HUES64 (cell line): ENCODE measurements at regions not wholly inside any gene's neighbourhood (a gene's known extent, or its start where the extent isn't known, plus 50 kb on each side); places are given as distances from the start of the nearest gene placed in this dataset.

Source experiments
- H3K27ac ChIP-seq: 2 replicates; pipeline ENCODE4 v1.7.0; 2013; ENCODE audit warnings: low read depth, low read length, inconsistent platforms
- H3K27me3 ChIP-seq: 2 replicates; pipeline ENCODE4 v1.6.1; 2013; ENCODE audit warnings: mild to moderate bottlenecking, low read length; ENCODE audit not compliant: insufficient read depth
- H3K36me3 ChIP-seq: 2 replicates; pipeline ENCODE4 v1.6.1; 2013; ENCODE audit warnings: mild to moderate bottlenecking, low read length; ENCODE audit not compliant: insufficient read depth
- H3K4me1 ChIP-seq: 2 replicates; pipeline ENCODE4 v1.6.1; 2013; ENCODE audit warnings: mild to moderate bottlenecking, low read length, moderate library complexity; ENCODE audit not compliant: insufficient read depth
- H3K4me3 ChIP-seq: 2 replicates; pipeline ENCODE4 v1.5.1; 2013; ENCODE audit warnings: mild to moderate bottlenecking, low read length, moderate library complexity
- H3K9ac ChIP-seq: 2 replicates; pipeline ENCODE4 v1.6.1; 2013; ENCODE audit warnings: mild to moderate bottlenecking, low read depth, low read length
- H3K9me3 ChIP-seq: 2 replicates; pipeline ENCODE4 v1.6.1; 2013; ENCODE audit warnings: low read depth, low read length; ENCODE audit not compliant: insufficient read depth
- WGBS: fragments of 150-250, 120-280 bp; methylation state at CpG from one replicate; pipeline ENCODE4 v1.1.7; 2013; ENCODE audit warnings: missing lambda C conversion rate; 5-methylcytosine and 5-hydroxymethylcytosine counted together

DNA sequence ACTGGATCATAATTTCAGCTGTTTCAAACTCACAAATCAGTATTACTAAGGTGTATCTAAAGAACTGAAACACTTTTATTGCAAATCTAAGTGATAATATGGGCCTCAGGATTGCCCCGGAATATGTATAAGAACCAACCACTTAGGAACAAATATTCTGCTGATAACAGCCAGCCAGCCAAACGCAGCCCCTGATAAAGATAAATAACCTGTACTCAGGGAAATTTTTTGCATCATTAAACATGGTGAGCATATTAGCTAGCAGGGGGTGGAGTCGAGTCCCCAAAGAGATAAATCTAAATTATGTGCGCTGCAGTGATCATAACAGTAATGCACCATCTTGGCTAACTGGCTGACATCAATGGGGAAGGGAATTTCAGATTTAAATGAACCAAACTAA, 410.2 kb upstream of the MAP3K7 start:
- H3K4me1 ChIP-seq, result no peaks in the 10 kb centered on the region

DNA sequence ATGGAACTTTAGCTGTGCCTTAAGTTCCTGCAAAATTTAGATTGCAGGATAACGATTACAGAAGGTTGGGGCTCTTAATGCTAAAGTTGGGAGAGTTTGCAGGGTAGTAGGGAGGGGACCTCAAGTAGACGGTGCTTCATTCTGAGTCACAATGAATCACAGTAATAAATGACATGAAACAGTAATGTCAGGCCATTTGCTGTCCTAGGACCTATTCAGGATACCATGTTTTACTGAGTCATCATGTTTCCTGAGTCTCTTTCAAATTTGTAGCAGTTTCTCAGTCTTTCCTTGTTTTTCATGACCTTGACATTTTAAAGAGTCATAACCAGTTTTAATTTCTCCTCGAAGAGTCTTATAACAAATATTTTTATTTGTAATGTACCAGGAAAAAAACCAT, 406.9 kb upstream of the MAP3K7 start:
- H3K4me3 ChIP-seq, result no peak overlapping the region
- H3K27ac ChIP-seq, result no peak overlapping the region
- no peaks in the 10 kb centered on the region for H3K9me3 ChIP-seq
- WGBS, result 69% methylated on average over 2 of the region's 3 CpGs
- H3K27me3 ChIP-seq, result no peaks in the 10 kb centered on the region
- no peaks in the 10 kb centered on the region for H3K36me3 ChIP-seq
- H3K9ac ChIP-seq, result no peak overlapping the region
- H3K4me1 ChIP-seq, result no peaks in the 10 kb centered on the region

More for the DNA sequence above, 410.2 kb upstream of the MAP3K7 start:
- H3K27me3 ChIP-seq, result no peaks in the 10 kb centered on the region
- no peak overlapping the region for H3K9ac ChIP-seq
- H3K9me3 ChIP-seq, result no peaks in the 10 kb centered on the region
- H3K27ac ChIP-seq, result no peak overlapping the region
- H3K36me3 ChIP-seq, result no peaks in the 10 kb centered on the region
- WGBS, result 97% methylated on average over 4 of the region's 4 CpGs
- no peak overlapping the region for H3K4me3 ChIP-seq

DNA sequence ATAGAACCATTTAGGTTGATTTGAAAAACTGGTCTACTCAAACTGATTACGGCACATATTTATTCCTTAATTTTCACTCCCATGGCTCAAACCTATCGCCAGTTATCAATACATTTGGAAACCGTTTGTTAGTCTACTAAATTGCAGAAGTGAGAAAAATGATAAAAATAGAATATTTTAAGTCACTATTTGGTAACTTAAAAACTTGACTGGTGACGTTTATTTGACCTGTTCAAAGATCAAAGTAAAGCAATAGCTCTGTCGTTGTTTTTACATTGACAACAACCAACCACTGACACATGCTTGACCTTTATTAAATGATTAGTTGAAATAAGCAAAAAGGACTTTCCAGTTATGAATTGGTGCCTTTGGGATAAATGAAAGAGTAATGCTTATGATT, 402.9 kb upstream of the MAP3K7 start:
- Histone ChIP-seq H3K4me3 (no peak overlapping the region), H3K36me3 (no peaks in the 10 kb centered on the region), H3K27me3 (no peaks in the 10 kb centered on the region), H3K27ac (no peak overlapping the region), H3K9me3 (no peaks in the 10 kb centered on the region), H3K9ac (no peak overlapping the region), H3K4me1 (no peaks in the 10 kb centered on the region)
- 95% methylated on average over 4 of the region's 5 CpGs for WGBS

DNA sequence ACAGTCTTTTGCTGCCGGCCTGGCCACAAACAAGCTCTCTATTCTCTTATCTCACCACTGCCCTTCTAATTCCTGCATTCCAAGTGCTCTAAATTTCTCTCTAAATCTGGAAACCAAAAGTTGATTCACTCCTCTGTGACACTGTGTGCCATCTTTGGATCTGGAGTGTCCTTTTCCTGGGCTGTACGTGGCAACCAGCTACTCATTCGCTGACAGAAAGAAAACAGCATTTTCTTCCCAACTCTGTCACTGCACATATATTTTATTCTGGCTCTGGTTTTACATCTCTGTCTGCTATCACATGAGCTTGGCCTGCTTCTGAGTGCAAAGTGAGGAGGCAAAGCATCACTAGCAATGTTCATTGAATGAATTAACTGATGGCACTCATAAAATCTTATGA, 397.2 kb upstream of the MAP3K7 start:
- Histone ChIP-seq H3K27me3 (no peaks in the 10 kb centered on the region), H3K4me3 (no peak overlapping the region), H3K4me1 (no peaks in the 10 kb centered on the region), H3K9me3 (no peaks in the 10 kb centered on the region), H3K27ac (no peak overlapping the region), H3K9ac (no peak overlapping the region), H3K36me3 (no peaks in the 10 kb centered on the region)
- 93% methylated on average over 3 of the region's 3 CpGs for whole genome bisulfite sequencing

DNA sequence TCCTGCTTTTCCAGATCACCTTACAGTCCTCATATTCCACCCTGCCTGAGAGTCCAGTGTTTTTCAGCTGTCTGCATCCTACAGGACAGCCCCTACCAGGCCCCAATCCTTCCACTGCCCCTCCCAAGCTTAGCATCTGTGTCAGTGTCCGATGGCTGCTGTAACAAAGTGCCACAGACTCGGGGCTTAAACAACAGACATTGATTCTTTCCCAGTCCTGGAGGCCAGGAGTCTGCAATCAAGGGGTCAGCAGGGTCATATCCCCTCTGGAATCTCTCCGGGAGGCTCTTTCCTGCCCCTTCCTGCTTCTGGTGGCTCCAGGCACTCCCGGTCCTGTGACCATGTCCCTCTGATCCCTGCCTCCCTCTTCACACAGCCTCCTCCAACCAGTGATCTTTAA, 396.6 kb upstream of the MAP3K7 start:
- H3K27me3 ChIP-seq, result no peaks in the 10 kb centered on the region
- H3K4me3 ChIP-seq, result no peak overlapping the region
- no peaks in the 10 kb centered on the region for H3K4me1 ChIP-seq
- WGBS, result 75% methylated on average over 4 of the region's 4 CpGs
- no peak overlapping the region for H3K9ac ChIP-seq
- H3K36me3 ChIP-seq, result no peaks in the 10 kb centered on the region
- no peak overlapping the region for H3K27ac ChIP-seq
- no peaks in the 10 kb centered on the region for H3K9me3 ChIP-seq

DNA sequence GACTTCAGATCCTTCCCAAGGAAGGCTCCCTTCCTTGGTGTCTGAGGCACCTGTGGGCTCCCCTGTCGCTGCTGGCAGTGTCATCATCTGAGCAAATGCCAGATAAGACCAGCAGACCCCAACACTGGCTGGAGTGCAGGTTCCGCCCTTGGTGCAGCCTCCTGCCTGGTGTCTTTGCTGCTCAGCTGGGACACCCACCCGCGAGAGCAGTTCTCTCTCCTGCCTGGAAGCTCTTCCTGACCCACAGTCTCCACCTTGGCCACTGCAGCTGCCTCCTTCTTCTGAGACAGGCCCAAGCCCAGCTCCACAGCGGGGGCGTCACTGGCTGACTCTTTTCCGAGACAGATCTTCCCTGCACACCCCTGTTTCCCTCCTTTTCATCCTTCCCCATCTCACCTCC, 395.7 kb upstream of the MAP3K7 start:
- Histone ChIP-seq H3K27me3 (no peaks in the 10 kb centered on the region), H3K4me1 (no peaks in the 10 kb centered on the region), H3K36me3 (no peaks in the 10 kb centered on the region), H3K27ac (no peak overlapping the region), H3K4me3 (no peak overlapping the region), H3K9ac (no peak overlapping the region), H3K9me3 (no peaks in the 10 kb centered on the region)
- 96% methylated on average over 7 of the region's 7 CpGs for WGBS

DNA sequence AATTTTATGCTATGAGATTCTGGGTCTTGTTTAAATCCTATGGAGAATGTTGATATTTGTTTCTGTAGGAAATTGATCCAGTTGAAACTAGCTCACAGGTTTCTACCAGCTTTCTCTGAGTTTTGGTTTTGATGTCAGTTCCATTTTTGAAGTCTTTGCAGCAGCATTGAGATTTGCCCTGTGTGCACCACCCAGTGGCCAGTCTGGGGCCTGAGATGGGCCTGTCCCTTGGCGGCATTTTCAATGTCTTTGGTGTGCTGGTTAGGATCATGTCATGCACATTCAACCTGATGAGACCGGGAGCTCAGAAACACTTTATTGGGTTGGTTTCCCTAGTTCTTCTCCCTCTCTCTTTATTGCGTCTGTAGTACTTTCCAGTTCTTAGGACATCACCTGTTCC, 395.2 kb upstream of the MAP3K7 start:
- no peaks in the 10 kb centered on the region for H3K4me1 ChIP-seq
- H3K4me3 ChIP-seq, result no peak overlapping the region
- WGBS, result 96% methylated on average over 3 of the region's 3 CpGs
- no peaks in the 10 kb centered on the region for H3K36me3 ChIP-seq
- H3K27me3 ChIP-seq, result no peaks in the 10 kb centered on the region
- H3K9ac ChIP-seq, result no peak overlapping the region
- H3K9me3 ChIP-seq, result no peaks in the 10 kb centered on the region
- H3K27ac ChIP-seq, result no peak overlapping the region

DNA sequence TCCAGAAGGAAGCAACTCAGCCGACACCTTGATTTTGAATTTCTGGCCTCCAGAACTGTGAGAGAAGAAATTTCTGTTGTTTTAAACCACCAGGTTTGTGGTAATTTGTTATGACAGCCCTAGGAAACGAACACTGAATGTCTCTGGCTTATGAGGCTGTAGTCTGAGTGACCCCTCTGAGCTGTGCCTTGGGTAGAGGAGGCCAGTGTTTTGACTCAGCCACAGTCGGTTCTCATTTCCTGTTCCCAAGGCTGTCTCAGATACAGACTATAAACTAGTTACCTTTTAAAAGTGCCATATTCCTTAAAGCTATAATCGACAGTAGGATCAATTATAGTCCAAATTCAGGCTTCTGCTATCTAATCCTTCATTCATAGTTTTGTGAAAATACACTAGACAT, 391.2 kb upstream of the MAP3K7 start:
- Histone ChIP-seq H3K4me3 (no peak overlapping the region), H3K27ac (no peak overlapping the region), H3K36me3 (no peaks in the 10 kb centered on the region), H3K27me3 (no peaks in the 10 kb centered on the region), H3K9me3 (no peaks in the 10 kb centered on the region), H3K9ac (no peak overlapping the region), H3K4me1 (no peaks in the 10 kb centered on the region)
- WGBS, result 89% methylated on average over 4 of the region's 4 CpGs

DNA sequence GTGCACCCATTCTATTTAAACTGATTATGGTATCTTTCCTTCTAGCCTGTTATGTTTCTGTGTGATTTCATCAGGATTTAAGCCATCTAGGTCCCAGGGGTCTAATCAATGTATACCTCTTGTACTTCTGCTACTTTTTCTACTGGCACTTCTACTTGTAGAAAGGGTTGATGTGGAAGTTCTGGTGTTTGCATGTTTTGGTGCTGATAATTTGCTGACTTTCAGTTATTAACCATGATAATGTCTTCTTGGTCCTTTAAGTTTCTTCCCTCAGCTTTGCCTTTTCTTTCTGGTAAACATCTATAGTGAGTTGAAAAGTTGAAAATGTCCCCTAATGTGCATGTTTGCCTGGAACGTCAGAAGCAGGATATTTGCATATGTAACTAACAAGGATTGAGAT, 390.6 kb upstream of the MAP3K7 start:
- Histone ChIP-seq H3K9me3 (no peaks in the 10 kb centered on the region), H3K27me3 (no peaks in the 10 kb centered on the region), H3K36me3 (no peaks in the 10 kb centered on the region), H3K4me3 (no peak overlapping the region), H3K4me1 (peaks cover 1% of the 10 kb centered on the region; the same call in 1 of the 2 replicates), H3K9ac (no peak overlapping the region), H3K27ac (no peak overlapping the region)
- 54% methylated on average over 1 of the region's 1 CpG for whole genome bisulfite sequencing

DNA sequence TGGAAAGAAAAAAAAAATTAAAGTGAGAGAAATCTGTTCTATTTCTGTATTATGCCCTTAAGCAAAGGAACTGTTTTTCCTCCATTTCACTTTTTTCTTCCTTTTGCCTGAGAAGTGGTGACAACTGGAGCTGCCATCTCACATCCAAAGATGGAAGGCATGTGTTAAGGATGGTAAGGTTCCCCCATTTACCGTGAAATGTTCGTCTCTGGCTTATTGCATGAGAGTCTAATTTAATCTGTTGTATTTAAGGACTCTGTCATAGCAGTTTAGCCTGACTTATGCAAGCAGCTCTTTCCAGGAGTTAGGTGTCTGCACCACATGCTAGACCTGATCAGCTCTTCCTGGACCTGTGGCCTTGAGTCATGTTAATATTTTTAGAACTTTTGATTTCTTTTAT, 389.5 kb upstream of the MAP3K7 start:
- 96% methylated on average over 2 of the region's 2 CpGs for WGBS
- H3K27ac ChIP-seq, result no peak overlapping the region
- no peak overlapping the region for H3K4me3 ChIP-seq
- no peak overlapping the region for H3K9ac ChIP-seq
- H3K27me3 ChIP-seq, result no peaks in the 10 kb centered on the region
- no peaks in the 10 kb centered on the region for H3K36me3 ChIP-seq
- H3K4me1 ChIP-seq, result peaks cover 7% of the 10 kb centered on the region; the same call in 1 of the 2 replicates
- H3K9me3 ChIP-seq, result no peaks in the 10 kb centered on the region

DNA sequence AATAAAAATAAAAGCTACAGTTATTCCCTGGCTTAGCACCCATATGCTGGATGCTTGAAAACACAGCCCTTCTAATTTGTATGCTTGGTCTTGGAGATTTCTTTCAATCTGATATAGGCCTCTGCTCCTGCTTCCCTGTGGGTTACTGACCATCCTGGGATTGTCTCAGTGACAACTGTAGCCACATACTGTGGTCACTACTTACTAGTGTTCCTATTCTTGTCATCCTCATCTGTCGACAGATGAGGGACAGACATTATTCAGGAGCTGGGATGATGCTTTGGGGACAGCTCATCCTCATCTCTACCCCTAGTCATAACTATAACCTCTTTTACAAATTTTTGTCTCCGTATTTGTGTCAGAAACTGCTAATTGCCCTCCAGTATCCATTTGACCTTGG, 388.9 kb upstream of the MAP3K7 start:
- no peak overlapping the region for H3K4me3 ChIP-seq
- no peak overlapping the region for H3K27ac ChIP-seq
- H3K36me3 ChIP-seq, result no peaks in the 10 kb centered on the region
- H3K4me1 ChIP-seq, result peaks cover 12% of the 10 kb centered on the region
- 94% methylated on average over 2 of the region's 2 CpGs for WGBS
- no peak overlapping the region for H3K9ac ChIP-seq
- no peaks in the 10 kb centered on the region for H3K9me3 ChIP-seq
- H3K27me3 ChIP-seq, result no peaks in the 10 kb centered on the region

DNA sequence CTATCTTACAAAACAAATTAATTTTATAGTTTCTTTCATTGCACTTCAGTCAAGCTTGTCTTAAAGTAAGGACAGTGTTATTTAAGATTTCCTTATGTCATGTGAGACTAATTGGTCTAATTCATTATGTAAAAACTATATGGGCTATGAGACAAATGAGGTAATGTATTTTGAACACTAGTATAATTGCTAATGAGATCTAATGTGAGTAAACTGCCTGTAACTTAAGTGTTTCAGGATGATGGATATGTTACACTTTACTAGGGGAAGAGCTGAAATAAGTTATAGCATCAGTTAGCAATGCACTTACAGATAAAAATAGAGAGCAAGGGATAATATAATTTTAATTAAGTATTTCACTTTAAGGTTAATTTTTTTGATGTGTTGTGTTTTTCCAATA, 386.3 kb upstream of the MAP3K7 start:
- Histone ChIP-seq H3K4me3 (no peak overlapping the region), H3K9me3 (no peaks in the 10 kb centered on the region), H3K27me3 (no peaks in the 10 kb centered on the region), H3K27ac (no peak overlapping the region), H3K9ac (no peak overlapping the region), H3K36me3 (no peaks in the 10 kb centered on the region), H3K4me1 (peaks cover 13% of the 10 kb centered on the region)
